Activated CD4-positive, alpha-beta T cell treated with anti-CD3 and anti-CD28 coated beads for 4 hours (primary cell): ENCODE measurements at regions not wholly inside any gene's neighbourhood (a gene's known extent, or its start where the extent isn't known, plus 50 kb on each side); places are given as distances from the start of the nearest gene placed in this dataset.
"Not testable (repeated sequence)": the region's sequence is repeated elsewhere in the genome, so short reads cannot be mapped to it uniquely, and the experiment has no call there.

Experiments
- DNase-seq, 2 donors: peaks; one replicate each; pipeline ENCODE4 v3.0.0-alpha.2; 2020

DNA sequence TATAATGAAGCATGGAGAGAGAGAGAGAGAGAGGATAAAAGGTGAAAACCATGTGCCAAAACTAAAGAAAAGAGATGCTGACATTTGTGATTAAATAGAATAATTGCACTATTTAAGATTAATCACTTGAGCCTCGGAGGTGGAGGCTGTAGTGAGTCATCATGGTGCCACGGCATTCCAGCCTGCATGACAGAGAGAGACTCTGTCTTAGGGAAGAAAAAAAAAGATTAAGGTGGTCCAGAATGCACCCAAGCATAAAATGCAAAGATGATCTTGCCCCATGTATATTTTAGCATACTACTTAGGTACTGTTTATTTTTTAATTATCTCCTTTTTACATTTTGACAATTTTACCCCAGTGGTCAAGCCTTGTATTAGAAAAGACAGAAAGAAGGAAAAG, 742.5 kb downstream of the SPATA31A1 start:
- DNase-seq = not testable (repeated sequence)

DNA sequence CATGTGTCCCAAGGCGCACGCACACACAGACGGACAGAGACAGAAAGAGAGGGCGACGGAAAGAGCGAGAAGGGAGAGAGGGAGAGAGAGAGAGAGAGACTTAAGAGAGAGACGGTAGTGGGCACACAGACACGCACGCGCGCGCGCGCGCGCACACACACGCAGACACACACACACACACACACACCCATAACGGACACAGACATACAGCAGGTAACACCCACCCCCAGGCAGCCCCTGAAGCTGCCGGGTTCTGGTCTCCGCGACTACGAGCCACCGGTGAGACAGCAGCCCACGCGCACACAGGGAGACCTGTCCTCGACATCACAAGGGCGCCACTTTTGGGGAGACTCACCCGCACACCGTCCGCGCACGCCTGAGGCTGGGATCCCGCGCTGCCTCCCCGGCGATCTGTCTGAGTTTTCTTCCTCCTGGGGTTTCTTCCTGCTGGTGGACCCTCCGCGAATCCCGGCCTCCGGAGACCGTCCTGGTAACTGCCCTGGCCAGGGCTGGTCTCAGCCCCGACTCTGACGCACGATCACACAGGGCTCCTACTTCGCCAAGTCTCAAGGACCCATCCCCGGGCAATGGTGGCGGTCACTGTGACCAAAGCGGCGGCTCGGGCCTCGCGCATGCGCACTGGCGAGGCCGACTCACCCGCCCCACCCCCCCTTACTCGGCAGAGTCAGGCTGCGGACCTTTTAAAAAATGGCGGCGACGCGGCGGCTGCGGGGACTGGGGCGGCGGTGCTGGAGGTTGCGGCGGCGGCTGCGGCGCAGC, 750.7 kb downstream of the SPATA31A1 start:
- DNase-seq = peak; percentile 26 to 44

DNA sequence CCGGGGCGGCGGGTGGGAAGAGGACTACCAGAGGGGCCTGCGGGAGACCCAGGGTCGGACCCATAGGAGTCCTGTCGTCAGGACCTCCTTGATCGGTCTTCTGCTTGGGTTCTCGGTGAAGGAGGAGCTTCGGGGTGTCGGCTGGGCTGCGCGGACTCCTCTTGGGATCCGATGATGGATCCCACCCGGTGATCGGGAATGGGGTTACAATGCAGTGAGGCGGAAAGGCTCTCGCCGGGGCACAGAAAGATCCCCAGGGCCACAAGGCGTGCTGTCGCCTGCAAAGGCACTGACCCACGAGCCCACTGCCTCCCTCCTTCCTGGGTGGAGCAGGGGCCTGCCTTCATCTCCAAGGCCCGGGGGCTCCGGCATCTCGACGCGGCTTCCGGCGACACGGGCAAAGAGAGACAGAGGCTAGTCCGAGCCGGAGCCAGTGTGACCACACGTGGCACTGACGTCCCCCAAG, 751.3 kb downstream of the SPATA31A1 start:
- not testable (repeated sequence) for DNase-seq

- DNase-seq = not testable (repeated sequence)
Observed at GRCh38 chr9:40107251-40107650, 751.8 kb downstream of the SPATA31A1 start.

- DNase-seq = not testable (repeated sequence)
Observed at GRCh38 chr9:40108465-40108864, 753.0 kb downstream of the SPATA31A1 start.

- DNase-seq = not testable (repeated sequence)
Observed at GRCh38 chr9:40110751-40111150, 755.3 kb downstream of the SPATA31A1 start.

DNA sequence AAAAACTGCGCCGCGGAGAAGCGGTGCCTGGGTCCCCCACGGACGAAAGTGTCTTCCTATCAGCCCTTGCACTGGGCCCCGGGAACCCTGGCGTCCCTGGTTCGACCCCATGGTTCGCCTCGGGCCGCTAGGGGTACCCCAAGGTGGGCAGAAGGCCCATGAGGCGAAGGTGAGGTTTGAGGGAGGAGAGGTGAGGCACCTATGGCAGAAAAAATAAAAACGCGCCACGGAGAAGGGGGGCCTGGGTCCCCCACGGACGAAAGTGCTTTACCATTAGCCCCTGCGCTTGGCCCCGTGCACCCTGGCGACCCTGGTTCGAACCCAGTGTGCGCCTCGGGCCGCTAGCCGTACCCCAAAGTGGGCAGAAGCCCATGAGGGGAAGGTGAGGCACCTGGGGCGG, 756.1 kb downstream of the SPATA31A1 start:
- not testable (repeated sequence) for DNase-seq

GRCh38 chr9:40130598-40130997, 775.1 kb downstream of the SPATA31A1 start:
- not testable (repeated sequence) for DNase-seq

DNA sequence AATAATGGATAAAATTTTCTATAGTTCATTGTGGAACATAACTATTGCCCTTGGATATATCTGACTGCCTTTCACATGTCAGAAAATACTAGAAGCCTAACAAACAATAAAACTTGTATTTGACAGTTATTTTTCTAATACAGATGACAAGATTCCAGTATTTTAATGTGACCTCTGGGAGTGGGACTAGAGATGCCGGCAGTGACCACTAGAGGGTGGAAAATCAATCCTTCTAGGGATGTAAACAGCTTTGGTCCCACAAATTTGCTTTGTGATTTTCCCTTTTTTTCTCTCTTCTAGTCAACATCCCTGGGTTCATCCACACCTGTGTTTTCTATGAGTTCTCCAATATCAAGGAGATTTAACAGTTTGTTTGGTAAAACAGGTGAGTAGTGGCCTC, 813.7 kb downstream of the SPATA31A1 start:
- DNase-seq = not testable (repeated sequence)

DNA sequence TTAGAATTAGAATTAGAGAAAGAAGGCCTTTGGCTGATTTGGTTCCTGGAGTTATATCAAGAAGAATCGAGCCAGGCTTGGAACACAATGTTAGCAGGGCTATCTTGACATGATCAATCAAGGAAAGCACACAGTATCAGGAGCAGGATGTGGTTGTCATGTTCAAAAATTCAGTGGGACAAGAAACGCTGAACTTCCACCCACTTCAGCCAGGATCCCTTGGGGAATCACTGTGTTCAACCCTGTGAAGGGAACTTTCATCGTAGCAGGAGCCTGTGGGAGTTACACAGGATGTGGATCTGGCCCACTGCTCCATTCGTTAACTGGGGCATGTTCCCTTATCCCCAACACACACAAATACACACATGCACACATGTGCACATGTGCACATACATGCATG, 817.8 kb downstream of the SPATA31A1 start:
- DNase-seq = not testable (repeated sequence)

DNA sequence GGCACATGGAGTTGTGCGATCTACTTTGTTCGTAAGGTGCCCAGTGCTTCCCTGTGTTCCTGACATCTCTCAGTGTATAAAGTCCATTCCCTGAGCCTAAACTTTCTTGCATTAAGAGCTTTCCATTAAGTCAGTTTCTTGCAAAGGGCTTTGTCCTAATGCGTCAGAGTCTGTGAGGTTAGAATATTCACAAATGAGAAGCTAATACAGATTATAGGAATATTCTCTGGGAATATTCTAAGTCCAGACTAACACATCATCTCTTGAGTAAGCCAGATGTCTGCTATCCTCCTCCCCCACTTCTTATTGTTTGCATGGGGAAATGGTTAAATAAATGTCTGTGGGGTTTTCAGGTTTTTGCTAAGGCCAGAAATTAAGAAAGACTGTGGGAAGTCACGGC, 818.6 kb downstream of the SPATA31A1 start:
- DNase-seq = not testable (repeated sequence)

GRCh38 chr9:40177403-40177802, 821.9 kb downstream of the SPATA31A1 start:
- not testable (repeated sequence) for DNase-seq

- DNase-seq = not testable (repeated sequence)
Observed at GRCh38 chr9:40191403-40191802, 835.9 kb downstream of the SPATA31A1 start.

- not testable (repeated sequence) for DNase-seq
Observed at GRCh38 chr9:40192162-40192561, 836.7 kb downstream of the SPATA31A1 start.

GRCh38 chr9:40196165-40196714, 840.8 kb downstream of the SPATA31A1 start:
- DNase-seq = not testable (repeated sequence)

- not testable (repeated sequence) for DNase-seq
Observed at GRCh38 chr9:40196803-40197202, 841.3 kb downstream of the SPATA31A1 start.

DNA sequence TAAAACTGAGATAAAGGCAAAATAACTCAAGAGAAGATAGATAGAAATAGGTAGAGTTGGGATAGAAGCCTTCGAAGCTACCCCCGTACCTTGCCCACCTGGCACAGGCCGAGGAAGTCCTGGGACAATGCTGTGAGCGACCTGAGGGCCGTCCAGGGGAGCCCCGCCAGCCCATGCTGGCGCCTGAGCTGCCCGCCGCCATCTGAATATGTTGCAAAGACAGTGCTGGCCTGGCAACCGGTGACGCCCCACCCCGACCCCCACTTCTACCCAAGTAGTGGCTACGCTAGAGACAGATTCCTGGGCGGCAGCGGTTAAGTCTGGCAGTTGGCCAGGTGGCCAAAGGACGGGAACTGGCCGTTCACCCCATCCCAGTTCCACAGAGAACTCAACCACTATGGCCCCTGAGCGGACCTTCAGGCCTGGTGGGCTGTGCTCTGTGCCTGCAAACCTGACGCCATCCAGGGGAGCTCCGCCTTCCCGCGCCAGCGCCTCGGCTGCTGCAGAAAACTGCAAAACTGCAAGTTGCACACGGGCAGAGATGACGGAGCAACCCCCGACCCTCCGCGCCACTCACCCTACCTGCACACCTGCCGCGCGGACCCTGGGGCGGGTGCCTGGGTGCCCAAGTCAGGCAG, 866.2 kb downstream of the SPATA31A1 start:
- DNase-seq = not testable (repeated sequence)

DNA sequence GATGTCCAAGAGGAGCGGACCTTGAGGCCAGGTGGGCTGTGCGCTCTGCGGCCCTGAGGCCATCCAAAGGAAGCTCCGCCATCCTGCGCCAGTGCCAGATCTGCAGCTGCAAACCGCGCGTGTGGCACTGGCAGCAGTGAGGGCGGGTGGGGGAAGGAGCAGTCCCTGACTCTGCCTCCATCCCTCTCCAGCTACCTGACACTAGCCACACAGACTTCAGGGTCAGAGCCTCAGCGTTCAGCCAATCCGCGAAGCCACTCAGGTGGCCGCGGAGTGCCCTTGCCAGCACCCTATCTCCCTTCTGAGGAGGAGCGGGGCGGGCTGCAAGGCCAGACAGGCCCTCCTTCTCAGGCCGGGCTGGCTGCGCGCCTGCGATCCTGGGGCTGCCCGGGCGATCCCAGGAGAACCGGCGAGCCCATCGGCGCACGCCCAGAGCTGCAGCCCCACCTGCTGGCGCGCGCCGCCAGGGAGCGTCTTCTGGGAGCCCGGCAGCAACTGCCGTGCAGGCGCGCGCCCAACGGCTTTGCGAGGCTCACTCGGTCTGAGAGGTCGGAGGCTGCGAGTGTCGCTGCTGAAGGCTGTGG, 867.2 kb downstream of the SPATA31A1 start:
- not testable (repeated sequence) for DNase-seq

- DNase-seq = not testable (repeated sequence)
Observed at GRCh38 chr9:40223353-40223752, 867.9 kb downstream of the SPATA31A1 start.
